Esophagus muscularis mucosa (tissue), 4 donors: ENCODE measurements at regions not wholly inside any gene's neighbourhood (a gene's known extent, or its start where the extent isn't known, plus 50 kb on each side); places are given as distances from the start of the nearest gene placed in this dataset.

ENCODE experiments used
- DNase-seq: peaks from one replicate; pipeline ENCODE4 v3.0.0-alpha.2; 2017; ENCODE audit errors: extremely low spot score
- H3K27ac ChIP-seq, 4 donors: fragments of 200-600 bp; sonication (generic); replicated peaks in 1 of 4; 1 replicate in 3 of 4; 2 replicates in 1 of 4; pipeline ENCODE4 v1.5.1; 2016 to 2019; ENCODE audit warnings: mild to moderate bottlenecking in 1 of 4
- H3K27me3 ChIP-seq, 4 donors: fragments of 200-600 bp; sonication (generic); one replicate each; pipeline versions ENCODE4 v1.5.1 to v1.6.0; 2016 to 2019
- H3K36me3 ChIP-seq, 4 donors: fragments of 200-600 bp; sonication (generic); one replicate each; pipeline ENCODE4 v1.5.1; 2016 to 2019
- H3K4me1 ChIP-seq, 4 donors: fragments of 200-600 bp; sonication (generic); one replicate each; pipeline ENCODE4 v1.5.1; 2016 to 2019
- H3K4me3 ChIP-seq, 4 donors: fragments of 200-600 bp; sonication (generic); 1 replicate in 2 of 4; 2 replicates in 2 of 4; pipeline ENCODE4 v1.5.1; 2016 to 2019; ENCODE audit warnings: mild to moderate bottlenecking in 4 of 4, moderate library complexity in 1 of 4
- H3K9me3 ChIP-seq, 4 donors: fragments of 200-600 bp; sonication (generic); 1 replicate in 3 of 4; 2 replicates in 1 of 4; pipeline ENCODE4 v1.5.1; 2016 to 2019
- EP300 ChIP-seq: sonication (generic); formaldehyde crosslinking; IDR thresholded peaks from one replicate; pipeline ENCODE4 v1.6.1; 2017; ENCODE audit warnings: antibody characterized with exemption
- POLR2A ChIP-seq: fragments of 450-650 bp; IDR thresholded peaks from one replicate; pipeline ENCODE4 v1.6.1; 2017; ENCODE audit warnings: antibody characterized with exemption, moderate library complexity, mild to moderate bottlenecking, low read depth
- POLR2AphosphoS5 ChIP-seq, 2 donors: sonication (generic); formaldehyde crosslinking; IDR thresholded peaks; one replicate each; pipeline ENCODE4 v1.6.1; 2017; ENCODE audit warnings: antibody characterized with exemption in 2 of 2
- WGBS: methylation state at CpG from one replicate; pipeline ENCODE4 v1.1.5; 2018; 5-methylcytosine and 5-hydroxymethylcytosine counted together
- intact Hi-C: fragments of 100-400 bp; cut with DNase I; formaldehyde crosslinking; loops from one replicate; pipeline ENCODE4 v1.15.1; 2023
- small RNA-seq, 3 donors: library from RNA; depleted of rRNA; stranded (forward); fragments of <200 nt; gene quantifications; one replicate each; pipeline ENCODE3, GENCODE V24; 2016
- TF ChIP-seq, protein P1 (sequence below), 3 experiments: fragments of 200-600 bp in 2 of 3; fragments of 450-650 bp in 1 of 3; sonication (generic) in 2 of 3; IDR thresholded peaks; one replicate each; pipeline ENCODE4 v1.5.1; 2017 to 2019; ENCODE audit warnings: antibody characterized with exemption in 3 of 3, mild to moderate bottlenecking in 2 of 3, moderate library complexity in 1 of 3

GRCh38 chr4:56092540-56092939, 143.8 kb downstream of the CEP135 start:
- 95% methylated on average over 8 of the region's 8 CpGs for WGBS
- intact Hi-C loops = no loop called here
- no peak for DNase-seq
- TF ChIP-seq POLR2AphosphoS5 (IDR thresholded peaks at IDR 0.05) (no peak), EP300 (no peak), POLR2A (no peak)
- TF ChIP-seq, protein P1, sequence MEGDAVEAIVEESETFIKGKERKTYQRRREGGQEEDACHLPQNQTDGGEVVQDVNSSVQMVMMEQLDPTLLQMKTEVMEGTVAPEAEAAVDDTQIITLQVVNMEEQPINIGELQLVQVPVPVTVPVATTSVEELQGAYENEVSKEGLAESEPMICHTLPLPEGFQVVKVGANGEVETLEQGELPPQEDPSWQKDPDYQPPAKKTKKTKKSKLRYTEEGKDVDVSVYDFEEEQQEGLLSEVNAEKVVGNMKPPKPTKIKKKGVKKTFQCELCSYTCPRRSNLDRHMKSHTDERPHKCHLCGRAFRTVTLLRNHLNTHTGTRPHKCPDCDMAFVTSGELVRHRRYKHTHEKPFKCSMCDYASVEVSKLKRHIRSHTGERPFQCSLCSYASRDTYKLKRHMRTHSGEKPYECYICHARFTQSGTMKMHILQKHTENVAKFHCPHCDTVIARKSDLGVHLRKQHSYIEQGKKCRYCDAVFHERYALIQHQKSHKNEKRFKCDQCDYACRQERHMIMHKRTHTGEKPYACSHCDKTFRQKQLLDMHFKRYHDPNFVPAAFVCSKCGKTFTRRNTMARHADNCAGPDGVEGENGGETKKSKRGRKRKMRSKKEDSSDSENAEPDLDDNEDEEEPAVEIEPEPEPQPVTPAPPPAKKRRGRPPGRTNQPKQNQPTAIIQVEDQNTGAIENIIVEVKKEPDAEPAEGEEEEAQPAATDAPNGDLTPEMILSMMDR (IDR thresholded peaks at IDR 0.05) = no peak
- Histone ChIP-seq H3K36me3 (no peaks in the 10 kb centered on the region), H3K9me3 (no peaks in the 10 kb centered on the region), H3K4me3 (no peak overlapping the region), H3K27ac (no peak overlapping the region), H3K27me3 (no peaks in the 10 kb centered on the region), H3K4me1 (no peaks in the 10 kb centered on the region)

DNA sequence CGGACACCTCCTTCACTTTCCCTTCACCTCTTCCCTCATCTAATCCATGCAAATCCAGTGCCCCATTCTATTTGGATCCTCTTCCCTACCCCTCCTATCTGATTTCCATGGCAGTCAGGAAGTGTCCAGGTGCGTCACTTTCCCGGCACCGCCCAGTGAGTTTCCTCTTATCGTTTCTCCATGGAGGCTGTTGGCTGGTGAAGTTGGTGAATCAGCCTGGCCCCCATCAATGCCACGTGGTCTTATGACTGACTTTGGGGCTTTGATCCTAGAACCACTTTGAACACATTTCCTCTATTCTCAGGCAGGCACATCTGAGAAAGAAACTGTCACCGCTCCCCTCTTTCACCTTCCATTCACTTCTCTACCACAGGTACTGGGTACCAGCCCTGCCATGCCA, 137.8 kb downstream of the CEP135 start:
- no peak for DNase-seq
- TF ChIP-seq, protein P1 (IDR thresholded peaks at IDR 0.05) = no peak
- TF ChIP-seq POLR2A (no peak), POLR2AphosphoS5 (IDR thresholded peaks at IDR 0.05) (no peak), EP300 (no peak)
- intact Hi-C loops = no loop called here

GRCh38 chr4:56086073-56086541, 137.4 kb downstream of the CEP135 start:
- no peak for TF ChIP-seq POLR2AphosphoS5 (IDR thresholded peaks at IDR 0.05)
- TF ChIP-seq, protein P1 (IDR thresholded peaks at IDR 0.05) = no peak
- no peak for TF ChIP-seq EP300
- Histone ChIP-seq H3K27ac (no peak overlapping the region), H3K4me3 (no peak overlapping the region), H3K4me1 (peaks cover 0 to 10% (median 0%) of the 10 kb centered on the region in 4 donors), H3K9me3 (no peaks in the 10 kb centered on the region), H3K36me3 (no peaks in the 10 kb centered on the region), H3K27me3 (no peaks in the 10 kb centered on the region)
- no peak for DNase-seq
- intact Hi-C loops = no loop called here
- 58% methylated on average over 2 of the region's 3 CpGs for WGBS

More for the DNA sequence above, 137.8 kb downstream of the CEP135 start:
- H3K36me3 ChIP-seq = no peaks in the 10 kb centered on the region
- H3K4me3 ChIP-seq = no peak overlapping the region
- H3K4me1 ChIP-seq = peaks cover 0 to 10% (median 0%) of the 10 kb centered on the region in 4 donors
- H3K9me3 ChIP-seq = no peaks in the 10 kb centered on the region
- no peak overlapping the region for H3K27ac ChIP-seq
- WGBS = 86% methylated on average over 7 of the region's 7 CpGs
- no peaks in the 10 kb centered on the region for H3K27me3 ChIP-seq

DNA sequence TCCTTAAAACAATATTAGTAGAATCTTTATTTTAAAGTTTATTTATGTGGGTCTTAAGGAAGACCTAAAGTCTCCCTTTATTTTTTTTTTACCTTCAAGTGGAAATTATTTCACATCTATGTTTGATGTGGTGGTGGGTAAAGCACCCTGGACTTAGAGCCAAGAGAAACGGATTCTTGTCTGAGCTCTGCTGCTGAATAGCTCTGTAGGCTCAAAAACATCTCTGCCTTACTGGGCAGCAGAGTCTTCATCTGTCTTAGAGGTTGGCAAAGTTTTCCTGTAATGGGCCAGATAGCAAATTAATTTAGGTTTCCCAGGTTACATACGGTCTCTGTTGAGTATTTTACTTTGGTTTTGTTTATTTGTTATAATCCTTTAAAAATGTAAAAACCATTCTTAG, 136.5 kb downstream of the CEP135 start:
- Histone ChIP-seq H3K36me3 (no peaks in the 10 kb centered on the region), H3K4me1 (peaks cover 0 to 10% (median 0%) of the 10 kb centered on the region in 4 donors), H3K4me3 (no peak overlapping the region), H3K27me3 (no peaks in the 10 kb centered on the region), H3K9me3 (no peaks in the 10 kb centered on the region), H3K27ac (no peak overlapping the region)
- WGBS = 41% methylated on average over 2 of the region's 2 CpGs
- intact Hi-C loops = no loop called here
- TF ChIP-seq POLR2A = no peak
- DNase-seq = no peak

DNA sequence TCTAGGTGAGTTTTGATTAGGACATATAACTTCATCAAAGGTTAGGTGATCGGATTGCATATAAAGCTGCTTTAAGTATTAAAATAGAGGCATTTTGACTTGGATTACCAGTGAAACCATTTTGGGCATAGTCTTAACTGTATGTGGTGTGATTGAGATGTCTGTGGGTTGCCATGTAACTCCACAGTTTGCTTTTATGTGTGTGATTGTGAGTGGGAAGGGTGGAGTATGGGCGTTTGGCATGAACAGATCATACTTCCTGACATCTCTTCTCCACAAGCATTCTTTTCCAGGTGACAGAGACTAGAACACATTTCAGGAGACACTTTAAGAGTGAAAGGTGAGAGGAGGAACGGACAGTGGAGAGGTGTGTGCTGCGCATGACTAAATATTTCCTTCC, 136.1 kb downstream of the CEP135 start:
- DNase-seq = no peak
- no peaks in the 10 kb centered on the region for H3K27me3 ChIP-seq
- H3K27ac ChIP-seq = no peak overlapping the region
- WGBS = 47% methylated on average over 4 of the region's 4 CpGs
- H3K4me3 ChIP-seq = no peak overlapping the region
- no peaks in the 10 kb centered on the region for H3K36me3 ChIP-seq
- TF ChIP-seq EP300 (no peak), POLR2A (no peak), POLR2AphosphoS5 (IDR thresholded peaks at IDR 0.05) (no peak)
- TF ChIP-seq, protein P1 (IDR thresholded peaks at IDR 0.05) = no peak
- peaks cover 0 to 10% (median 0%) of the 10 kb centered on the region in 4 donors for H3K4me1 ChIP-seq
- intact Hi-C loops = no loop called here
- no peaks in the 10 kb centered on the region for H3K9me3 ChIP-seq

Small RNA genes lying in the stretch of these regions (small RNA-seq; reads per million reads assigned to genes)
- 0 reads per million in 3 donors for gene RNA5SP161
